PC-3 (cell line): ENCODE measurements at regions not wholly inside any gene's neighbourhood (a gene's known extent, or its start where the extent isn't known, plus 50 kb on each side); places are given as distances from the start of the nearest gene placed in this dataset.
A peak's percentile ranks its signal among the peaks of the same experiment; 100 is the strongest.

Experiments used
- ATAC-seq: fragments of 200-7000 bp; cut with Tn5 transposase; 2 replicates; pipeline ENCODE4 v1.9.1; 2020; ENCODE audit warnings: mild to moderate bottlenecking, moderate library complexity
- BruUV-seq: library from RNA; stranded (reverse); fragments of 400-500 nt; replicated peaks from 2 replicates; lab custom pipeline; 2021; lab: Mats Ljungman, UMichigan
- CTCF ChIA-PET: fragments of 300-600 bp; sonication (Branson Sonifier 250); formaldehyde crosslinking; loops from one replicate; lab custom pipeline; 2022; ENCODE audit warnings: antibody characterized with exemption; lab: Charles Lee
- POLR2A ChIA-PET: fragments of 300-600 bp; sonication (Branson Sonifier 250); formaldehyde crosslinking; loops from one replicate; lab custom pipeline; 2022; ENCODE audit warnings: antibody characterized with exemption; ENCODE audit not compliant: unreplicated experiment; lab: Charles Lee
- DNase-seq: peaks from one replicate; pipeline ENCODE4 v3.0.0-alpha.2; 2015
- H2AFZ ChIP-seq: fragments of 300-600 bp; sonication (generic); 2 replicates; pipeline ENCODE4 v1.6.0; 2016; ENCODE audit warnings: antibody characterized with exemption, low read length
- H3F3A ChIP-seq: fragments of 300-600 bp; sonication (generic); one replicate; pipeline ENCODE4 v1.6.0; 2017; ENCODE audit warnings: antibody characterized with exemption, low read length, control low read depth, mild to moderate bottlenecking; ENCODE audit not compliant: unreplicated experiment
- H3K27ac ChIP-seq: fragments of 300-600 bp; sonication (generic); 2 replicates; pipeline ENCODE4 v1.5.1; 2016; ENCODE audit warnings: mild to moderate bottlenecking, low read length
- H3K27me3 ChIP-seq: fragments of 300-600 bp; sonication (generic); 2 replicates; pipeline ENCODE4 v1.6.1; 2016; ENCODE audit warnings: low read length, mixed read lengths
- H3K36me3 ChIP-seq: fragments of 300-600 bp; sonication (generic); 2 replicates; pipeline ENCODE4 v1.6.1; 2016; ENCODE audit warnings: low read depth, mixed run types, low read length, mixed read lengths
- H3K4me1 ChIP-seq: fragments of 300-600 bp; sonication (generic); 2 replicates; pipeline ENCODE4 v1.5.1; 2016; ENCODE audit warnings: low read length; ENCODE audit not compliant: insufficient read depth
- H3K4me2 ChIP-seq: fragments of 300-600 bp; sonication (generic); 2 replicates; pipeline ENCODE4 v1.6.0; 2016; ENCODE audit warnings: low read length
- H3K4me3 ChIP-seq: fragments of 300-600 bp; sonication (generic); 2 replicates; pipeline ENCODE4 v1.5.1; 2016; ENCODE audit warnings: mild to moderate bottlenecking, low read length, mixed read lengths
- H3K79me2 ChIP-seq: fragments of 300-600 bp; sonication (generic); 2 replicates; pipeline ENCODE4 v1.6.1; 2017; ENCODE audit warnings: low read length, mixed read lengths
- H3K9ac ChIP-seq: fragments of 300-600 bp; sonication (generic); 2 replicates; pipeline ENCODE4 v1.6.0; 2016; ENCODE audit warnings: mild to moderate bottlenecking, low read length
- H3K9me2 ChIP-seq: fragments of 300-600 bp; sonication (generic); replicated peaks from 2 replicates; pipeline ENCODE4 v1.6.1; 2016; ENCODE audit warnings: mixed run types, low read length, mixed read lengths
- H3K9me3 ChIP-seq: fragments of 300-600 bp; sonication (generic); 2 replicates; pipeline ENCODE4 v1.6.1; 2016; ENCODE audit warnings: low read length, mixed read lengths
- H4K20me1 ChIP-seq: fragments of 300-600 bp; sonication (generic); 2 replicates; pipeline ENCODE4 v1.6.1; 2016; ENCODE audit warnings: low read length, mixed read lengths
- CTCF ChIP-seq: fragments of 300-600 bp; sonication (generic); conservative IDR thresholded peaks from 2 replicates; pipeline ENCODE4 v1.5.1; 2017; ENCODE audit warnings: antibody characterized with exemption, low read depth, mild to moderate bottlenecking, low read length
- EZH2 ChIP-seq: fragments of 300-600 bp; sonication (generic); IDR thresholded peaks from one replicate; pipeline ENCODE4 v1.6.1; 2017; ENCODE audit warnings: antibody characterized with exemption, mild to moderate bottlenecking, low read length; ENCODE audit not compliant: unreplicated experiment
- EZH2phosphoT487 ChIP-seq: fragments of 300-600 bp; sonication (generic); IDR thresholded peaks from 2 replicates; pipeline ENCODE4 v1.6.1; 2018; ENCODE audit warnings: mild to moderate bottlenecking, antibody characterized with exemption, low read length, borderline replicate concordance
- intact Hi-C: fragments of 100-400 bp; cut with micrococcal nuclease; formaldehyde crosslinking; loops from 2 replicates; pipeline ENCODE4 v1.9.0; 2023

- POLR2A ChIA-PET, result no interaction called here
- ATAC-seq (no peak), DNase-seq (no peak)
- H3K27ac ChIP-seq, result no peak overlapping the region
- no peaks in the 10 kb centered on the region for H3K36me3 ChIP-seq
- no peaks in the 10 kb centered on the region for H3K4me1 ChIP-seq
- CTCF ChIA-PET, result no interaction called here
- H3F3A ChIP-seq, result no peaks in the 10 kb centered on the region
- H3K9ac ChIP-seq, result no peak overlapping the region
- no peaks in the 10 kb centered on the region for H3K9me3 ChIP-seq
- no peak overlapping the region for H3K4me3 ChIP-seq
- TF ChIP-seq EZH2 (no peak), EZH2phosphoT487 (no peak), CTCF (no peak)
- H2AFZ ChIP-seq, result no peak overlapping the region
- H4K20me1 ChIP-seq, result no peaks in the 10 kb centered on the region
- H3K79me2 ChIP-seq, result no peaks in the 10 kb centered on the region
- intact Hi-C loops, result loop anchor here (10.0 kb wide), 1 partner anchor 90 kb away; no protein-coding TSS in a partner anchor
- H3K27me3 ChIP-seq, result peaks cover 3% of the 10 kb centered on the region; the same call in 1 of the 2 replicates
- H3K4me2 ChIP-seq, result no peak overlapping the region
- no peaks in the 10 kb centered on the region for H3K9me2 ChIP-seq
- no TSS peak for BruUV-seq
Observed at GRCh38 chr5:128774605-128775004, 190.7 kb upstream of the SLC27A6 start.

GRCh38 chr5:128775558-128775957 is 189.7 kb upstream of the SLC27A6 start:
- H2AFZ ChIP-seq, result no peak overlapping the region
- peaks cover 3% of the 10 kb centered on the region; the same call in 1 of the 2 replicates for H3K27me3 ChIP-seq
- no peaks in the 10 kb centered on the region for H3K79me2 ChIP-seq
- POLR2A ChIA-PET, result no interaction called here
- intact Hi-C loops, result loop anchor here (10.0 kb wide), 1 partner anchor 91 kb away; no protein-coding TSS in a partner anchor
- no peak for TF ChIP-seq CTCF
- no peak for TF ChIP-seq EZH2phosphoT487
- TF ChIP-seq EZH2, result no peak
- H3K9me2 ChIP-seq, result no peaks in the 10 kb centered on the region
- no peaks in the 10 kb centered on the region for H3K4me1 ChIP-seq
- DNase-seq, result no peak
- H4K20me1 ChIP-seq, result no peaks in the 10 kb centered on the region
- H3K27ac ChIP-seq, result no peak overlapping the region
- CTCF ChIA-PET, result no interaction called here
- no peak overlapping the region for H3K4me2 ChIP-seq
- no peak overlapping the region for H3K4me3 ChIP-seq
- H3F3A ChIP-seq, result no peaks in the 10 kb centered on the region
- H3K9ac ChIP-seq, result no peak overlapping the region
- ATAC-seq, result no peak
- no peaks in the 10 kb centered on the region for H3K36me3 ChIP-seq
- no peaks in the 10 kb centered on the region for H3K9me3 ChIP-seq
- no TSS peak for BruUV-seq

- peak; percentile 20; the same call in 1 of the 2 replicates for ATAC-seq
- DNase-seq, result no peak
- Histone ChIP-seq H3K9ac (no peak overlapping the region), H3K36me3 (no peaks in the 10 kb centered on the region), H3F3A (no peaks in the 10 kb centered on the region), H3K4me2 (no peak overlapping the region), H2AFZ (no peak overlapping the region), H3K4me1 (peaks cover under 1% of the 10 kb centered on the region; the same call in 1 of the 2 replicates), H3K9me3 (no peaks in the 10 kb centered on the region), H3K4me3 (no peak overlapping the region), H3K27me3 (peaks cover 2% of the 10 kb centered on the region; the same call in 1 of the 2 replicates), H3K9me2 (no peaks in the 10 kb centered on the region), H4K20me1 (no peaks in the 10 kb centered on the region), H3K27ac (no peak overlapping the region), H3K79me2 (no peaks in the 10 kb centered on the region)
- intact Hi-C loops, result loop anchor here (10.0 kb wide), 1 partner anchor 92 kb away; no protein-coding TSS in a partner anchor
- ChIA-PET CTCF (no interaction called here), POLR2A (no interaction called here)
- TF ChIP-seq EZH2 (no peak), EZH2phosphoT487 (no peak), CTCF (no peak)
- BruUV-seq, result no TSS peak
Observed at GRCh38 chr5:128777052-128777451, 188.2 kb upstream of the SLC27A6 start.
